Heart right ventricle (tissue), 16 donors: ENCODE measurements at regions not wholly inside any gene's neighbourhood (a gene's known extent, or its start where the extent isn't known, plus 50 kb on each side); places are given as distances from the start of the nearest gene placed in this dataset.

ENCODE experiments used
- ATAC-seq, 8 donors: fragments of 200-7000 bp; cut with Tn5 transposase; one replicate each; pipeline ENCODE4 v1.9.1; 2020; ENCODE audit warnings: mild to moderate bottlenecking in 8 of 8, moderate library complexity in 8 of 8, moderate number of reproducible peaks in 1 of 8
- DNase-seq, 2 donors: peaks; one replicate each; pipeline ENCODE4 v3.0.0-alpha.2; 2020
- H3K27ac ChIP-seq, 10 donors: fragments of 200-600 bp; sonication (generic) in 2 of 10; one replicate each; pipeline versions ENCODE4 v1.5.0 to v1.8.0; 2020 to 2022; ENCODE audit warnings: mild to moderate bottlenecking in 3 of 10
- H3K27me3 ChIP-seq, 7 donors: fragments of 200-600 bp; one replicate each; pipeline ENCODE4 v1.8.0; 2021 to 2022; ENCODE audit warnings: mild to moderate bottlenecking in 2 of 7
- H3K36me3 ChIP-seq, 9 donors: fragments of 200-600 bp; sonication (generic) in 1 of 9; one replicate each; pipeline versions ENCODE4 v1.5.0 to v1.8.0; 2020 to 2022; ENCODE audit warnings: mild to moderate bottlenecking in 2 of 9
- H3K4me1 ChIP-seq, 9 donors: fragments of 200-600 bp; sonication (generic) in 1 of 9; one replicate each; pipeline versions ENCODE4 v1.5.0 to v1.8.0; 2020 to 2022; ENCODE audit warnings: mild to moderate bottlenecking in 4 of 9
- H3K4me3 ChIP-seq, 10 donors: fragments of 200-600 bp; sonication (generic) in 2 of 10; one replicate each; pipeline versions ENCODE4 v1.5.0 to v1.8.0; 2020 to 2022; ENCODE audit warnings: mild to moderate bottlenecking in 7 of 10, moderate library complexity in 2 of 10
- H3K9me3 ChIP-seq, 11 donors: fragments of 200-600 bp in 10 of 11; sonication (generic) in 2 of 11; one replicate each; pipeline versions ENCODE4 v1.5.0 to v1.8.0; 2013 to 2022; ENCODE audit warnings: mild to moderate bottlenecking in 2 of 11, control low read depth in 1 of 11, moderate library complexity in 1 of 11
- CTCF ChIP-seq, 9 donors: fragments of 200-600 bp; sonication (generic) in 2 of 9; IDR thresholded peaks; one replicate each; pipeline versions ENCODE4 v1.5.0 to v1.8.0; 2021 to 2022; ENCODE audit warnings: antibody characterized with exemption in 9 of 9, mild to moderate bottlenecking in 5 of 9, moderate library complexity in 1 of 9
- WGBS, 2 donors: extraction: QIAGEN DNeasy Blood & Tissue Kit; methylation state at CpG; one replicate each; pipeline ENCODE4 v1.1.7; 2013; ENCODE audit warnings: inconsistent platforms in 1 of 2; 5-methylcytosine and 5-hydroxymethylcytosine counted together
- intact Hi-C, 10 donors: fragments of 100-400 bp; cut with DNase I; formaldehyde crosslinking; loops; one replicate each; pipeline versions ENCODE4 v1.11.1 to v1.14.2; 2022
- donor health status: Arrhythmogenic right ventricular cardiomyopathy.
- donor health status: ischemic (EF 13 %, LVEDD 7.1; RV severe dilation, severe dysfunction).
- donor health status: healthy with polysubstance abuse.
- donor health status: DM: no; HTN: yes; CAD: no.
- donor health status: DM: no; HTN: no; CAD: no.
- donor health status: ischemic (EF 25% LVEDD 6.9; RV normal size, moderate dysfunction).
- donor health status: ischemic (EF 25% LVEDD 5.7; RV mildly dilated, moderate dysfunction).
- donor health status: healthy.
- donor health status: DM: yes; HTN: yes; CAD: no.
- donor health status: Ischemic cardiomyopathy.
- donor health status: ischemic (EF 35%, LVEDD 5.7; RV mildly dilated, moderate dysfunction).
- donor health status: nonischemic (EF 11% LVEDD 7.7; RV severe dilation, severe dysfunction).
- donor health status: DM: yes; HTN: yes; CAD: no.
- donor health status: PGD.
- donor health status: ischemic (EF 29% LVEDD 5.4; RV normal size, mild dysfunction).
- donor health status: nonischemic (EF 23%, LVEDD 6.1; RV moderate dilation, normal function).

- peaks cover 0 to 6% (median 0%) of the 10 kb centered on the region in 7 donors for H3K27me3 ChIP-seq
- 94 to 96% methylated on average over 2 of the region's 2 CpGs for WGBS, 2 donors
- intact Hi-C loops = no loop called here
- H3K4me3 ChIP-seq = no peak overlapping the region
- H3K4me1 ChIP-seq = no peaks in the 10 kb centered on the region
- TF ChIP-seq CTCF (IDR thresholded peaks at IDR 0.05) = no peak
- no peaks in the 10 kb centered on the region for H3K9me3 ChIP-seq
- DNase-seq (no peak), ATAC-seq (no peak)
- no peaks in the 10 kb centered on the region for H3K36me3 ChIP-seq
- no peak overlapping the region for H3K27ac ChIP-seq
Measured at GRCh38 chr11:100550298-100550697, 136.8 kb upstream of the ARHGAP42 start.

GRCh38 chr11:100550912-100551632 is 136.0 kb upstream of the ARHGAP42 start:
- no peak overlapping the region for H3K27ac ChIP-seq
- H3K9me3 ChIP-seq = no peaks in the 10 kb centered on the region
- no peak overlapping the region for H3K4me3 ChIP-seq
- TF ChIP-seq CTCF (IDR thresholded peaks at IDR 0.05) = no peak
- 56 to 62% methylated on average over 5 of the region's 5 CpGs for WGBS, 2 donors
- DNase-seq (no peak), ATAC-seq (no peak)
- peaks cover 0 to 3% (median 0%) of the 10 kb centered on the region in 9 donors for H3K4me1 ChIP-seq
- H3K36me3 ChIP-seq = no peaks in the 10 kb centered on the region
- intact Hi-C loops = no loop called here
- peaks cover 0 to 6% (median 0%) of the 10 kb centered on the region in 7 donors for H3K27me3 ChIP-seq

- Histone ChIP-seq H3K27me3 (peaks cover 0 to 6% (median 0%) of the 10 kb centered on the region in 7 donors), H3K27ac (no peak overlapping the region), H3K36me3 (no peaks in the 10 kb centered on the region), H3K4me1 (peaks cover 0 to 25% (median 3%) of the 10 kb centered on the region in 9 donors), H3K9me3 (no peaks in the 10 kb centered on the region), H3K4me3 (no peak overlapping the region)
- intact Hi-C loops = no loop called here
- no peak for ATAC-seq
- TF ChIP-seq CTCF (IDR thresholded peaks at IDR 0.05) = no peak
- DNase-seq = no peak
Measured at GRCh38 chr11:100555931-100556330, 131.2 kb upstream of the ARHGAP42 start.

GRCh38 chr11:100556781-100557180 is 130.3 kb upstream of the ARHGAP42 start:
- Histone ChIP-seq H3K4me1 (peaks cover 0 to 32% (median 11%) of the 10 kb centered on the region in 9 donors), H3K9me3 (no peaks in the 10 kb centered on the region), H3K36me3 (no peaks in the 10 kb centered on the region), H3K27ac (no peak overlapping the region), H3K27me3 (peaks cover 0 to 6% (median 0%) of the 10 kb centered on the region in 7 donors), H3K4me3 (no peak overlapping the region)
- no peak for ATAC-seq
- no peak for DNase-seq
- no peak for TF ChIP-seq CTCF (IDR thresholded peaks at IDR 0.05)
- intact Hi-C loops = no loop called here
- 34 to 41% methylated on average over 1 of the region's 1 CpG for WGBS, 2 donors
